ENCODE measurements at regions not wholly inside any gene's neighbourhood (a gene's known extent, or its start where the extent isn't known, plus 50 kb on each side); places are given as distances from the start of the nearest gene placed in this dataset.

DNA sequence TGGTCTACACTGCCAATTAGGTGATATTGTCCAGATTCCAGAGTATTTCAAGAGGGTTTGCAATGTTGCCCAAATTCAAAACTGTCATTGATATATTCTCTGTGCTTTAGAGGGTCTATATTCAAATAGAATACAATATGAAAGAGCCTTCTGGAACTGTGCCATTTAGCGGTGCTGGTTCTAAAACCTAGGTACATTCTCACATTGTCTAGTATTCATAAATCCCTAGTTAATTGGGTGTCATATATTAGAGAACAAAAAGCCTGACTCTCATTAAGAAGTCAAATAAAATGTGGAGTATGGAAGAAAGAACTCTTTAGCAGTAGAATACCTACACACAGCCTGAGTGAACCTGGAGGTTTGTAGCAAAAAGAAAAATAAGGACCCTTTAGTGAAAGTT lies 447.9 kb downstream of the CNTN6 start:
- Histone ChIP-seq H4K20me1 (ENCODE audit: insufficient read depth) (no peaks in the 10 kb centered on the region), H3K9me2 (ENCODE audit: insufficient read depth, low read length) (no peaks in the 10 kb centered on the region), H3K4me2 (ENCODE audit: low read length) (no peak overlapping the region), H3K9me3 (ENCODE audit: low read length) (no peaks in the 10 kb centered on the region), H3K4me3 (ENCODE audit: low read length) (no peak overlapping the region), H3K27me3 (ENCODE audit: insufficient read depth, low read depth, low read length) (no peaks in the 10 kb centered on the region), H3K79me2 (replicated peaks; ENCODE audit: insufficient read depth, low read length) (no peaks in the 10 kb centered on the region), H3F3A (ENCODE audit: insufficient read depth, low read length, poor library complexity, severe bottlenecking) (no peaks in the 10 kb centered on the region), H3K27ac (ENCODE audit: low read length) (no peak overlapping the region), H3K9ac (ENCODE audit: low read length) (no peak overlapping the region), H3K36me3 (ENCODE audit: insufficient read depth, low read length) (no peaks in the 10 kb centered on the region), H2AFZ (ENCODE audit: low read depth, low read length) (no peak overlapping the region)
- TF ChIP-seq, protein P1, sequence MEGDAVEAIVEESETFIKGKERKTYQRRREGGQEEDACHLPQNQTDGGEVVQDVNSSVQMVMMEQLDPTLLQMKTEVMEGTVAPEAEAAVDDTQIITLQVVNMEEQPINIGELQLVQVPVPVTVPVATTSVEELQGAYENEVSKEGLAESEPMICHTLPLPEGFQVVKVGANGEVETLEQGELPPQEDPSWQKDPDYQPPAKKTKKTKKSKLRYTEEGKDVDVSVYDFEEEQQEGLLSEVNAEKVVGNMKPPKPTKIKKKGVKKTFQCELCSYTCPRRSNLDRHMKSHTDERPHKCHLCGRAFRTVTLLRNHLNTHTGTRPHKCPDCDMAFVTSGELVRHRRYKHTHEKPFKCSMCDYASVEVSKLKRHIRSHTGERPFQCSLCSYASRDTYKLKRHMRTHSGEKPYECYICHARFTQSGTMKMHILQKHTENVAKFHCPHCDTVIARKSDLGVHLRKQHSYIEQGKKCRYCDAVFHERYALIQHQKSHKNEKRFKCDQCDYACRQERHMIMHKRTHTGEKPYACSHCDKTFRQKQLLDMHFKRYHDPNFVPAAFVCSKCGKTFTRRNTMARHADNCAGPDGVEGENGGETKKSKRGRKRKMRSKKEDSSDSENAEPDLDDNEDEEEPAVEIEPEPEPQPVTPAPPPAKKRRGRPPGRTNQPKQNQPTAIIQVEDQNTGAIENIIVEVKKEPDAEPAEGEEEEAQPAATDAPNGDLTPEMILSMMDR (IDR thresholded peaks at IDR 0.05; ENCODE audit: poor library complexity, severe bottlenecking), result no peak
- TF ChIP-seq MXI1 (conservative IDR thresholded peaks at IDR 0.05; ENCODE audit: poor library complexity, severe bottlenecking) (no peak), RAD21 (conservative IDR thresholded peaks at IDR 0.05) (no peak)
- TF ChIP-seq, protein P2, sequence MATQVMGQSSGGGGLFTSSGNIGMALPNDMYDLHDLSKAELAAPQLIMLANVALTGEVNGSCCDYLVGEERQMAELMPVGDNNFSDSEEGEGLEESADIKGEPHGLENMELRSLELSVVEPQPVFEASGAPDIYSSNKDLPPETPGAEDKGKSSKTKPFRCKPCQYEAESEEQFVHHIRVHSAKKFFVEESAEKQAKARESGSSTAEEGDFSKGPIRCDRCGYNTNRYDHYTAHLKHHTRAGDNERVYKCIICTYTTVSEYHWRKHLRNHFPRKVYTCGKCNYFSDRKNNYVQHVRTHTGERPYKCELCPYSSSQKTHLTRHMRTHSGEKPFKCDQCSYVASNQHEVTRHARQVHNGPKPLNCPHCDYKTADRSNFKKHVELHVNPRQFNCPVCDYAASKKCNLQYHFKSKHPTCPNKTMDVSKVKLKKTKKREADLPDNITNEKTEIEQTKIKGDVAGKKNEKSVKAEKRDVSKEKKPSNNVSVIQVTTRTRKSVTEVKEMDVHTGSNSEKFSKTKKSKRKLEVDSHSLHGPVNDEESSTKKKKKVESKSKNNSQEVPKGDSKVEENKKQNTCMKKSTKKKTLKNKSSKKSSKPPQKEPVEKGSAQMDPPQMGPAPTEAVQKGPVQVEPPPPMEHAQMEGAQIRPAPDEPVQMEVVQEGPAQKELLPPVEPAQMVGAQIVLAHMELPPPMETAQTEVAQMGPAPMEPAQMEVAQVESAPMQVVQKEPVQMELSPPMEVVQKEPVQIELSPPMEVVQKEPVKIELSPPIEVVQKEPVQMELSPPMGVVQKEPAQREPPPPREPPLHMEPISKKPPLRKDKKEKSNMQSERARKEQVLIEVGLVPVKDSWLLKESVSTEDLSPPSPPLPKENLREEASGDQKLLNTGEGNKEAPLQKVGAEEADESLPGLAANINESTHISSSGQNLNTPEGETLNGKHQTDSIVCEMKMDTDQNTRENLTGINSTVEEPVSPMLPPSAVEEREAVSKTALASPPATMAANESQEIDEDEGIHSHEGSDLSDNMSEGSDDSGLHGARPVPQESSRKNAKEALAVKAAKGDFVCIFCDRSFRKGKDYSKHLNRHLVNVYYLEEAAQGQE (IDR thresholded peaks at IDR 0.05; ENCODE audit: borderline replicate concordance), result no peak

- TF ChIP-seq, protein P2 (IDR thresholded peaks at IDR 0.05; ENCODE audit: borderline replicate concordance), result no peak
- TF ChIP-seq, protein P1 (IDR thresholded peaks at IDR 0.05; ENCODE audit: poor library complexity, severe bottlenecking), result no peak
- TF ChIP-seq TAF1 (IDR thresholded peaks at IDR 0.05; ENCODE audit: low read depth) (no peak), MXI1 (conservative IDR thresholded peaks at IDR 0.05; ENCODE audit: poor library complexity, severe bottlenecking) (no peak), EP300 (conservative IDR thresholded peaks at IDR 0.05; ENCODE audit: poor library complexity, severe bottlenecking) (no peak), SMC3 (conservative IDR thresholded peaks at IDR 0.05; ENCODE audit: poor library complexity) (no peak), RAD21 (conservative IDR thresholded peaks at IDR 0.05) (no peak), POLR2AphosphoS5 (IDR thresholded peaks at IDR 0.05) (no peak), EZH2 (IDR thresholded peaks at IDR 0.05; ENCODE audit: borderline replicate concordance, insufficient read depth, low read length, poor library complexity, severe bottlenecking) (no peak)
These were observed 458.9 kb downstream of the CNTN6 start for GRCh38 chr3:1551741-1552140.

More at GRCh38 chr3:1551741-1552140, 458.9 kb downstream of the CNTN6 start:
- Histone ChIP-seq H3K4me2 (ENCODE audit: low read length) (no peak overlapping the region), H4K20me1 (ENCODE audit: insufficient read depth) (no peaks in the 10 kb centered on the region), H2AFZ (ENCODE audit: low read depth, low read length) (no peak overlapping the region), H3K9me2 (ENCODE audit: insufficient read depth, low read length) (no peaks in the 10 kb centered on the region), H3K27ac (ENCODE audit: low read length) (no peak overlapping the region), H3K9ac (ENCODE audit: low read length) (no peak overlapping the region), H3F3A (ENCODE audit: insufficient read depth, low read length, poor library complexity, severe bottlenecking) (no peaks in the 10 kb centered on the region), H3K36me3 (ENCODE audit: insufficient read depth, low read length) (no peaks in the 10 kb centered on the region), H3K27me3 (ENCODE audit: insufficient read depth, low read depth, low read length) (no peaks in the 10 kb centered on the region), H3K79me2 (replicated peaks; ENCODE audit: insufficient read depth, low read length) (no peaks in the 10 kb centered on the region), H3K9me3 (ENCODE audit: low read length) (no peaks in the 10 kb centered on the region), H3K4me3 (ENCODE audit: low read length) (no peak overlapping the region)
